ENCODE measurements at regions not wholly inside any gene's neighbourhood (a gene's known extent, or its start where the extent isn't known, plus 50 kb on each side); places are given as distances from the start of the nearest gene placed in this dataset.

DNA sequence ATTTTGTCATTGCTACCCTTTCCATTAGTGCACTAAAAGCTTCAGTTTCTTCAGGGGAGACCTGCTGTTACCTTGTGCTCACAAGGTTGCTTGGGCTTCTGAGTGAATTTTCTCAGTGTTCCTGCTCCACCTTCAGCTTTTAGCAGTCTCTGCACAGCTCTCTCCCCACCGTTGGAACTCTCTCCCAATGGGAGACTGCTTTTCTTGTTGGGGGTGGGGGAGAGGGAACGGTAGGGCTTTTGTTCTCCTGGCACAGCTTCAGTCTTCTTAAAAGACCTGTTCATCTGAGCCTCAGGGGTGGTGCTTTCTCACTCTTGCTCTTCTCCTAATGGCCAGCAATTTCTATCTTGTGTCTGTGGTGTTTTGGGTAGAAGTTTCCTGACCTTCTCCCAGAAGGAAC lies 915.7 kb downstream of the EFNA5 start:
- no peak for DNase-seq (ENCODE audit: low spot score)
- H3K9me2 ChIP-seq (replicated peaks; ENCODE audit: insufficient read depth) = no peaks in the 10 kb centered on the region
- WGBS (ENCODE audit: low lambda C conversion rate, missing lambda C conversion rate) = 14% methylated on average over 2 of the region's 2 CpGs
- H3K36me3 ChIP-seq (replicated peaks; ENCODE audit: insufficient read depth, low read depth) = no peaks in the 10 kb centered on the region
- H4K20me1 ChIP-seq (ENCODE audit: insufficient read depth, poor library complexity, severe bottlenecking) = no peaks in the 10 kb centered on the region
- H3K27ac ChIP-seq = no peak overlapping the region
- H2AFZ ChIP-seq = no peak overlapping the region
- no peak overlapping the region for H3K4me2 ChIP-seq
- H3K9me3 ChIP-seq (ENCODE audit: low read depth) = no peaks in the 10 kb centered on the region
- H3K79me2 ChIP-seq = no peaks in the 10 kb centered on the region
- no peaks in the 10 kb centered on the region for H3K4me1 ChIP-seq (ENCODE audit: insufficient read depth)
- TF ChIP-seq EZH2 (IDR thresholded peaks at IDR 0.05; ENCODE audit: borderline replicate concordance) (no peak), EZH2phosphoT487 (IDR thresholded peaks at IDR 0.05; ENCODE audit: low read depth, severe bottlenecking, unreplicated experiment) (no peak)
- TF ChIP-seq, protein P1, sequence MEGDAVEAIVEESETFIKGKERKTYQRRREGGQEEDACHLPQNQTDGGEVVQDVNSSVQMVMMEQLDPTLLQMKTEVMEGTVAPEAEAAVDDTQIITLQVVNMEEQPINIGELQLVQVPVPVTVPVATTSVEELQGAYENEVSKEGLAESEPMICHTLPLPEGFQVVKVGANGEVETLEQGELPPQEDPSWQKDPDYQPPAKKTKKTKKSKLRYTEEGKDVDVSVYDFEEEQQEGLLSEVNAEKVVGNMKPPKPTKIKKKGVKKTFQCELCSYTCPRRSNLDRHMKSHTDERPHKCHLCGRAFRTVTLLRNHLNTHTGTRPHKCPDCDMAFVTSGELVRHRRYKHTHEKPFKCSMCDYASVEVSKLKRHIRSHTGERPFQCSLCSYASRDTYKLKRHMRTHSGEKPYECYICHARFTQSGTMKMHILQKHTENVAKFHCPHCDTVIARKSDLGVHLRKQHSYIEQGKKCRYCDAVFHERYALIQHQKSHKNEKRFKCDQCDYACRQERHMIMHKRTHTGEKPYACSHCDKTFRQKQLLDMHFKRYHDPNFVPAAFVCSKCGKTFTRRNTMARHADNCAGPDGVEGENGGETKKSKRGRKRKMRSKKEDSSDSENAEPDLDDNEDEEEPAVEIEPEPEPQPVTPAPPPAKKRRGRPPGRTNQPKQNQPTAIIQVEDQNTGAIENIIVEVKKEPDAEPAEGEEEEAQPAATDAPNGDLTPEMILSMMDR (IDR thresholded peaks at IDR 0.05; ENCODE audit: poor library complexity) = no peak
- H3K27me3 ChIP-seq = no peaks in the 10 kb centered on the region
- H3K4me3 ChIP-seq = no peak overlapping the region

DNA sequence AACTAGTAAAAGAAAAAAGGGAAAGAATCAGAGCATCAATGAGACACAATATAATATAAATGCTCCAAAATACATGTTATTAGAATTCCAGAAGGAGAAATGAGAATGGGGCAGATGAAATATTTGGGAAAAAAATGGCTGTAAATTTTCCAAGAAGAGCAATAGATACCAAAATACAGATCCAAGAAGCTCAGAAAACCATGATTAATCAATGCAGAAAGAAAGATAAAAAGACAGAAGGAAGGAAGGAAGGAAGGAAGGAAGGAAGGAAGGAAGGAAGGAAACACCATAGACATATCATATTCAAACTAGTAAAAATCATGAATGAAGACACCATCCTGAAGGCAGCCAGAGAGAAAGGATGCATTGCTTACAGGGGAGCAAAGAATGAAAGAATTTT lies 920.9 kb downstream of the EFNA5 start:
- Histone ChIP-seq H3K36me3 (replicated peaks; ENCODE audit: insufficient read depth, low read depth) (no peaks in the 10 kb centered on the region), H3K4me1 (ENCODE audit: insufficient read depth) (no peaks in the 10 kb centered on the region), H3K4me2 (no peak overlapping the region), H2AFZ (no peak overlapping the region), H3K9me3 (ENCODE audit: low read depth) (no peaks in the 10 kb centered on the region), H3K9me2 (replicated peaks; ENCODE audit: insufficient read depth) (no peaks in the 10 kb centered on the region), H3K27me3 (no peaks in the 10 kb centered on the region), H3K79me2 (no peaks in the 10 kb centered on the region), H3K4me3 (no peak overlapping the region), H4K20me1 (ENCODE audit: insufficient read depth, poor library complexity, severe bottlenecking) (no peaks in the 10 kb centered on the region), H3K27ac (no peak overlapping the region)
- TF ChIP-seq, protein P1 (IDR thresholded peaks at IDR 0.05; ENCODE audit: poor library complexity) = no peak
- TF ChIP-seq EZH2phosphoT487 (IDR thresholded peaks at IDR 0.05; ENCODE audit: low read depth, severe bottlenecking, unreplicated experiment) (no peak), EZH2 (IDR thresholded peaks at IDR 0.05; ENCODE audit: borderline replicate concordance) (no peak)
- no peak for DNase-seq (ENCODE audit: low spot score)

DNA sequence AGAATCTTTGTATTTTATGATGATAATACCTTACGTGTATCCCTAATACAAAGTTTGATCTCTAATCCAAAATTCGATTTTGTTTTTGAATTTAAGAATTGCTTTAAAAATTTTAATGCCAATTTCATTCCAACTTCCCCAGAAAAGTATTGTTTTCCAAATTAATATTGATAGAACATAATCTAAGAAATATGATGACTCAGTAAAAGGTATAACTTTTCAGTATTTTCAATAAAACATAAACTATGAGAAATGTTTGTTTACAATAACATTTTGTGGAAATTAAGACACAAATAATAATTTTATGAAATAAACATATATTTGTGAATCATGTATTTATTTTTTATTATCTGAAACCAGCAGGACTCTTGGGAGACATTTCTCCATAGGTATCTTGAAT lies 931.6 kb downstream of the EFNA5 start:
- no peaks in the 10 kb centered on the region for H3K36me3 ChIP-seq (replicated peaks; ENCODE audit: insufficient read depth, low read depth)
- H3K4me2 ChIP-seq = no peak overlapping the region
- no peaks in the 10 kb centered on the region for H3K4me1 ChIP-seq (ENCODE audit: insufficient read depth)
- no peak for DNase-seq (ENCODE audit: low spot score)
- no peaks in the 10 kb centered on the region for H3K79me2 ChIP-seq
- H3K9me2 ChIP-seq (replicated peaks; ENCODE audit: insufficient read depth) = no peaks in the 10 kb centered on the region
- H2AFZ ChIP-seq = no peak overlapping the region
- WGBS (ENCODE audit: low lambda C conversion rate, missing lambda C conversion rate) = 82% methylated on average over 2 of the region's 2 CpGs
- H4K20me1 ChIP-seq (ENCODE audit: insufficient read depth, poor library complexity, severe bottlenecking) = no peaks in the 10 kb centered on the region
- no peaks in the 10 kb centered on the region for H3K9me3 ChIP-seq (ENCODE audit: low read depth)
- H3K27ac ChIP-seq = no peak overlapping the region
- H3K4me3 ChIP-seq = no peak overlapping the region
- no peak for TF ChIP-seq EZH2 (IDR thresholded peaks at IDR 0.05; ENCODE audit: borderline replicate concordance)
- no peak for TF ChIP-seq EZH2phosphoT487 (IDR thresholded peaks at IDR 0.05; ENCODE audit: low read depth, severe bottlenecking, unreplicated experiment)
- TF ChIP-seq, protein P1 (IDR thresholded peaks at IDR 0.05; ENCODE audit: poor library complexity) = no peak
- no peaks in the 10 kb centered on the region for H3K27me3 ChIP-seq

DNA sequence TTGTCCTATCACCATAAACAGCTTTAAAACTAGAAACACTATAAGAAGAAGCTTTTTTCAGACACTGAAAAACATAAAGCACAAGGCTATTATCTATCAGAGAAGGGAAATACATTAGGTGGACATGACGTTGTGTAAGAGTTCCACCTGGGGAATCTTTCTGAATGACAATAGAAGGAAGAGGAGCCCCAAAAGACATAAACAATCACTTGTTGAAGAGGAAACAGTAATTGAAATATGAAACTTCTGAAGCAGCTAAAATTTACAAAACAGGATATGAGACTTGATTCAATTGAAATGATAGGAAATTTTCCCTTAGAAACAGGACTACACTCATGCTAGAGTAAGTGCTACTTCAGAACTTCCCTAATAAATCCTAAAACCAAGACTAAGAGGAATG lies 933.6 kb downstream of the EFNA5 start:
- Histone ChIP-seq H3K4me2 (no peak overlapping the region), H3K4me1 (ENCODE audit: insufficient read depth) (no peaks in the 10 kb centered on the region), H3K79me2 (no peaks in the 10 kb centered on the region), H3K9me3 (ENCODE audit: low read depth) (no peaks in the 10 kb centered on the region), H3K9me2 (replicated peaks; ENCODE audit: insufficient read depth) (no peaks in the 10 kb centered on the region), H2AFZ (no peak overlapping the region), H3K4me3 (no peak overlapping the region), H3K27me3 (no peaks in the 10 kb centered on the region), H3K36me3 (replicated peaks; ENCODE audit: insufficient read depth, low read depth) (no peaks in the 10 kb centered on the region), H4K20me1 (ENCODE audit: insufficient read depth, poor library complexity, severe bottlenecking) (no peaks in the 10 kb centered on the region), H3K27ac (no peak overlapping the region)
- DNase-seq (ENCODE audit: low spot score) = no peak
- TF ChIP-seq, protein P1 (IDR thresholded peaks at IDR 0.05; ENCODE audit: poor library complexity) = no peak
- no peak for TF ChIP-seq EZH2phosphoT487 (IDR thresholded peaks at IDR 0.05; ENCODE audit: low read depth, severe bottlenecking, unreplicated experiment)
- no peak for TF ChIP-seq EZH2 (IDR thresholded peaks at IDR 0.05; ENCODE audit: borderline replicate concordance)
- WGBS (ENCODE audit: low lambda C conversion rate, missing lambda C conversion rate) = 41% methylated on average over 1 of the region's 1 CpG
